Heart right ventricle (tissue), 16 donors: ENCODE measurements at regions not wholly inside any gene's neighbourhood (a gene's known extent, or its start where the extent isn't known, plus 50 kb on each side); places are given as distances from the start of the nearest gene placed in this dataset.

ENCODE experiments used
- ATAC-seq, 8 donors: fragments of 200-7000 bp; cut with Tn5 transposase; one replicate each; pipeline ENCODE4 v1.9.1; 2020; ENCODE audit warnings: mild to moderate bottlenecking in 8 of 8, moderate library complexity in 8 of 8, moderate number of reproducible peaks in 1 of 8
- DNase-seq, 2 donors: peaks; one replicate each; pipeline ENCODE4 v3.0.0-alpha.2; 2020
- H3K27ac ChIP-seq, 10 donors: fragments of 200-600 bp; sonication (generic) in 2 of 10; one replicate each; pipeline versions ENCODE4 v1.5.0 to v1.8.0; 2020 to 2022; ENCODE audit warnings: mild to moderate bottlenecking in 3 of 10
- H3K27me3 ChIP-seq, 7 donors: fragments of 200-600 bp; one replicate each; pipeline ENCODE4 v1.8.0; 2021 to 2022; ENCODE audit warnings: mild to moderate bottlenecking in 2 of 7
- H3K36me3 ChIP-seq, 9 donors: fragments of 200-600 bp; sonication (generic) in 1 of 9; one replicate each; pipeline versions ENCODE4 v1.5.0 to v1.8.0; 2020 to 2022; ENCODE audit warnings: mild to moderate bottlenecking in 2 of 9
- H3K4me1 ChIP-seq, 9 donors: fragments of 200-600 bp; sonication (generic) in 1 of 9; one replicate each; pipeline versions ENCODE4 v1.5.0 to v1.8.0; 2020 to 2022; ENCODE audit warnings: mild to moderate bottlenecking in 4 of 9
- H3K4me3 ChIP-seq, 10 donors: fragments of 200-600 bp; sonication (generic) in 2 of 10; one replicate each; pipeline versions ENCODE4 v1.5.0 to v1.8.0; 2020 to 2022; ENCODE audit warnings: mild to moderate bottlenecking in 7 of 10, moderate library complexity in 2 of 10
- H3K9me3 ChIP-seq, 11 donors: fragments of 200-600 bp in 10 of 11; sonication (generic) in 2 of 11; one replicate each; pipeline versions ENCODE4 v1.5.0 to v1.8.0; 2013 to 2022; ENCODE audit warnings: mild to moderate bottlenecking in 2 of 11, control low read depth in 1 of 11, moderate library complexity in 1 of 11
- CTCF ChIP-seq, 9 donors: fragments of 200-600 bp; sonication (generic) in 2 of 9; IDR thresholded peaks; one replicate each; pipeline versions ENCODE4 v1.5.0 to v1.8.0; 2021 to 2022; ENCODE audit warnings: antibody characterized with exemption in 9 of 9, mild to moderate bottlenecking in 5 of 9, moderate library complexity in 1 of 9
- WGBS, 2 donors: extraction: QIAGEN DNeasy Blood & Tissue Kit; methylation state at CpG; one replicate each; pipeline ENCODE4 v1.1.7; 2013; ENCODE audit warnings: inconsistent platforms in 1 of 2; 5-methylcytosine and 5-hydroxymethylcytosine counted together
- intact Hi-C, 10 donors: fragments of 100-400 bp; cut with DNase I; formaldehyde crosslinking; loops; one replicate each; pipeline versions ENCODE4 v1.11.1 to v1.14.2; 2022
- donor health status: Arrhythmogenic right ventricular cardiomyopathy.
- donor health status: ischemic (EF 13 %, LVEDD 7.1; RV severe dilation, severe dysfunction).
- donor health status: healthy with polysubstance abuse.
- donor health status: DM: no; HTN: yes; CAD: no.
- donor health status: DM: no; HTN: no; CAD: no.
- donor health status: ischemic (EF 25% LVEDD 6.9; RV normal size, moderate dysfunction).
- donor health status: ischemic (EF 25% LVEDD 5.7; RV mildly dilated, moderate dysfunction).
- donor health status: healthy.
- donor health status: DM: yes; HTN: yes; CAD: no.
- donor health status: Ischemic cardiomyopathy.
- donor health status: ischemic (EF 35%, LVEDD 5.7; RV mildly dilated, moderate dysfunction).
- donor health status: nonischemic (EF 11% LVEDD 7.7; RV severe dilation, severe dysfunction).
- donor health status: DM: yes; HTN: yes; CAD: no.
- donor health status: PGD.
- donor health status: ischemic (EF 29% LVEDD 5.4; RV normal size, mild dysfunction).
- donor health status: nonischemic (EF 23%, LVEDD 6.1; RV moderate dilation, normal function).

DNA sequence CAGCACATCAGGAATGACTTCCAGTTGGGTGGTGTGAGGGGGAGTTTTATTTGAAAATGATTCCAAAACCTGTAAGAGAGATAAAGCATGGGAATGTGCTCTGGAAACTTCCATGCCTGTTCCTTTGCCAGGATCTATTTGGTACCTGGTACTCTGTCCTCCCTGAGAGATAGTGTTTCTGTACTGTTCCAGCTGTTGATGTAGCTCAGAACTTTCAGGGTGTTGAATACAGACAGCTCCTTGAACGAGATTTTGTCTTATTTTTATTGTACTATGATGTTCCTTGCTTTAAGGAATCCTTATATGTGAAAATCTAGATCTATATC is 148.7 kb upstream of the RIPOR2 start:
- Histone ChIP-seq H3K4me1 (peaks cover 0 to 59% (median 36%) of the 10 kb centered on the region in 9 donors), H3K27ac (peak overlapping the region in 9 of 10 donors; percentile 1 to 77 (median 42)), H3K36me3 (peaks cover 0 to 90% (median 6%) of the 10 kb centered on the region in 9 donors), H3K4me3 (no peak overlapping the region), H3K27me3 (no peaks in the 10 kb centered on the region), H3K9me3 (no peaks in the 10 kb centered on the region)
- intact Hi-C loops: loop anchor here in 1 of 10 donors (10.0 kb wide), 1 partner anchor 100 kb away; no protein-coding TSS in a partner anchor
- TF ChIP-seq CTCF (IDR thresholded peaks at IDR 0.05): no peak
- 63 to 72% methylated on average over 1 of the region's 1 CpG for WGBS, 2 donors
- ATAC-seq: no peak
- no peak for DNase-seq

DNA sequence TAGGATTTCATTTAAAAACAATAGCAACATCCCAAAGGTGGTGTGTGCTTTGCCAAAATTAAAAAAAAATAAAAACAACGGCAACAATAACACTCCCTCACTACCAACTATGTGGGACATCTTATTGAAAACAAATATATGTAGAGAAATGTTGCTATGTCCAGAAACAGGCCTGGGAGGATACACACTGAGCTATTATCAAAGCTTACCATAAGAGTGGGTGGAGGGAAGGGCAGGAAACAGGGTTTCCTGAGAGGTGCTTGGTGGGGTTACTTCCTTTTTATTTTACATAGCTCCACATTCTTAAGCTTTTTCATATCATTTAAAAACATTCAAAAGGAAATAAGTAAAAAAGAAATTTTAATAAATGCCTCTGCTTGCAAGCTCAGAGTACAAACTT is 150.0 kb upstream of the RIPOR2 start:
- peak in 1 of 2 donors; percentile 33 for DNase-seq
- H3K9me3 ChIP-seq: no peaks in the 10 kb centered on the region
- peaks cover 0 to 95% (median 6%) of the 10 kb centered on the region in 9 donors for H3K36me3 ChIP-seq
- intact Hi-C loops: loop anchor here in 5 of 10 donors (2.0 to 10.0 kb wide), 5 partner anchors 37 to 137 kb away; no protein-coding TSS in a partner anchor
- peak overlapping the region in 9 of 10 donors; percentile 1 to 77 (median 66) for H3K27ac ChIP-seq
- no peak for TF ChIP-seq CTCF (IDR thresholded peaks at IDR 0.05)
- ATAC-seq: peak; percentile 70 to 92 (median 86)
- WGBS, 2 donors: 0 to 18% methylated on average over 1 of the region's 1 CpG
- peaks cover 0 to 65% (median 36%) of the 10 kb centered on the region in 9 donors for H3K4me1 ChIP-seq
- no peaks in the 10 kb centered on the region for H3K27me3 ChIP-seq
- H3K4me3 ChIP-seq: no peak overlapping the region

- ATAC-seq: peak in 1 of 8 donors; percentile 44
- Histone ChIP-seq H3K9me3 (no peaks in the 10 kb centered on the region), H3K27ac (peak overlapping the region in 9 of 10 donors; percentile 59 to 77 (median 66)), H3K4me3 (no peak overlapping the region), H3K36me3 (peaks cover 0 to 95% (median 10%) of the 10 kb centered on the region in 9 donors), H3K4me1 (peaks cover 0 to 65% (median 36%) of the 10 kb centered on the region in 9 donors), H3K27me3 (no peaks in the 10 kb centered on the region)
- DNase-seq: no peak
- intact Hi-C loops: loop anchor here in 5 of 10 donors (2.0 to 10.0 kb wide), 5 partner anchors 36 to 136 kb away; no protein-coding TSS in a partner anchor
- no peak for TF ChIP-seq CTCF (IDR thresholded peaks at IDR 0.05)
- 80 to 88% methylated on average over 9 of the region's 9 CpGs for WGBS, 2 donors
Measured at GRCh38 chr6:25086500-25087091, 150.8 kb upstream of the RIPOR2 start.

GRCh38 chr6:25088513-25088912 is 152.8 kb upstream of the RIPOR2 start:
- intact Hi-C loops: loop anchor here in 5 of 10 donors (5.0 to 10.0 kb wide), 4 partner anchors 34 to 134 kb away; no protein-coding TSS in a partner anchor
- Histone ChIP-seq H3K4me1 (peaks cover 0 to 64% (median 36%) of the 10 kb centered on the region in 9 donors), H3K4me3 (no peak overlapping the region), H3K36me3 (peaks cover 0 to 95% (median 12%) of the 10 kb centered on the region in 9 donors), H3K9me3 (no peaks in the 10 kb centered on the region), H3K27ac (peak overlapping the region in 9 of 10 donors; percentile 44 to 77 (median 66)), H3K27me3 (no peaks in the 10 kb centered on the region)
- peak in 6 of 8 donors; percentile 18 to 73 (median 58) for ATAC-seq
- 58 to 65% methylated on average over 5 of the region's 5 CpGs for WGBS, 2 donors
- no peak for TF ChIP-seq CTCF (IDR thresholded peaks at IDR 0.05)
- DNase-seq: no peak
